Karpas-422 (cell line): ENCODE measurements at regions not wholly inside any gene's neighbourhood (a gene's known extent, or its start where the extent isn't known, plus 50 kb on each side); places are given as distances from the start of the nearest gene placed in this dataset.
"Not testable (repeated sequence)": the region's sequence is repeated elsewhere in the genome, so short reads cannot be mapped to it uniquely, and the experiment has no call there.

ENCODE experiments used
- DNase-seq: peaks from one replicate; pipeline ENCODE4 v3.0.0-alpha.2; 2015
- H2AFZ ChIP-seq: fragments of 200-600 bp; sonication (generic); 2 replicates; pipeline ENCODE4 v1.6.1; 2014; ENCODE audit warnings: antibody characterized with exemption, low read length, mixed read lengths
- H3K27ac ChIP-seq: fragments of 200-600 bp; sonication (generic); 2 replicates; pipeline ENCODE4 v1.5.1; 2014; ENCODE audit warnings: mild to moderate bottlenecking, low read length, moderate library complexity
- H3K27me3 ChIP-seq: fragments of 200-600 bp; sonication (generic); 2 replicates; pipeline ENCODE4 v1.6.1; 2014; ENCODE audit warnings: low read length, mixed read lengths
- H3K36me3 ChIP-seq: fragments of 200-600 bp; sonication (generic); 2 replicates; pipeline ENCODE4 v1.6.1; 2014; ENCODE audit warnings: low read length, mixed read lengths; ENCODE audit not compliant: insufficient read depth
- H3K4me1 ChIP-seq: fragments of 200-600 bp; sonication (generic); 2 replicates; pipeline ENCODE4 v1.6.1; 2014; ENCODE audit warnings: mild to moderate bottlenecking, low read length, mixed read lengths
- H3K4me2 ChIP-seq: fragments of 200-600 bp; sonication (generic); 2 replicates; pipeline ENCODE4 v1.6.1; 2014; ENCODE audit warnings: low read length, low read depth, mild to moderate bottlenecking; ENCODE audit not compliant: poor library complexity, severe bottlenecking
- H3K4me3 ChIP-seq: fragments of 200-600 bp; sonication (generic); 2 replicates; pipeline ENCODE4 v1.5.1; 2014; ENCODE audit warnings: mild to moderate bottlenecking, antibody characterized with exemption, low read length, mixed read lengths
- H3K79me2 ChIP-seq: fragments of 200-600 bp; sonication (generic); 2 replicates; pipeline ENCODE4 v1.6.1; 2014; ENCODE audit warnings: mild to moderate bottlenecking, low read length, mixed read lengths
- H3K9ac ChIP-seq: fragments of 200-600 bp; sonication (generic); 2 replicates; pipeline ENCODE4 v1.6.0; 2014; ENCODE audit warnings: low read length
- H3K9me2 ChIP-seq: fragments of 200-600 bp; sonication (generic), shearing (Covaris generic); replicated peaks from 2 replicates; pipeline ENCODE4 v1.6.0; 2014; ENCODE audit warnings: mild to moderate bottlenecking, low read length, moderate library complexity; ENCODE audit not compliant: insufficient read depth
- H3K9me3 ChIP-seq: fragments of 300-700, 200-600 bp; sonication (generic); 2 replicates; pipeline ENCODE4 v1.6.1; 2014; ENCODE audit warnings: low read length, mixed read lengths
- H4K20me1 ChIP-seq: fragments of 200-600 bp; sonication (generic); 2 replicates; pipeline ENCODE4 v1.6.1; 2014; ENCODE audit warnings: mild to moderate bottlenecking, antibody characterized with exemption, low read length, low read depth; ENCODE audit not compliant: insufficient read depth

- Histone ChIP-seq H3K36me3 (no peaks in the 10 kb centered on the region), H3K27ac (no peak overlapping the region), H3K79me2 (no peaks in the 10 kb centered on the region), H3K4me3 (no peak overlapping the region), H3K9me2 (no peaks in the 10 kb centered on the region), H3K4me1 (no peaks in the 10 kb centered on the region), H4K20me1 (no peaks in the 10 kb centered on the region), H2AFZ (no peak overlapping the region), H3K9ac (no peak overlapping the region), H3K27me3 (no peaks in the 10 kb centered on the region), H3K9me3 (peaks cover 9% of the 10 kb centered on the region; the same call in 1 of the 2 replicates), H3K4me2 (no peak overlapping the region)
- no peak for DNase-seq
These were observed 427.5 kb upstream of the NUDT12 start for GRCh38 chr5:103990064-103990463.

- Histone ChIP-seq H3K79me2 (no peaks in the 10 kb centered on the region), H3K27ac (no peak overlapping the region), H3K9ac (no peak overlapping the region), H3K27me3 (no peaks in the 10 kb centered on the region), H3K9me2 (no peaks in the 10 kb centered on the region), H3K36me3 (no peaks in the 10 kb centered on the region), H3K4me1 (no peaks in the 10 kb centered on the region), H3K4me2 (no peak overlapping the region), H4K20me1 (no peaks in the 10 kb centered on the region), H3K9me3 (peaks cover 5% of the 10 kb centered on the region; the same call in 1 of the 2 replicates), H3K4me3 (no peak overlapping the region), H2AFZ (no peak overlapping the region)
- no peak for DNase-seq
These were observed 419.0 kb upstream of the NUDT12 start for GRCh38 chr5:103981592-103981991.

- Histone ChIP-seq H3K27me3 (no peaks in the 10 kb centered on the region), H3K36me3 (no peaks in the 10 kb centered on the region), H2AFZ (no peak overlapping the region), H4K20me1 (no peaks in the 10 kb centered on the region), H3K4me2 (no peak overlapping the region), H3K4me3 (no peak overlapping the region), H3K27ac (no peak overlapping the region), H3K9me3 (peaks cover 12% of the 10 kb centered on the region), H3K9me2 (no peaks in the 10 kb centered on the region), H3K79me2 (no peaks in the 10 kb centered on the region), H3K9ac (no peak overlapping the region), H3K4me1 (no peaks in the 10 kb centered on the region)
- no peak for DNase-seq
These were observed 411.1 kb upstream of the NUDT12 start for GRCh38 chr5:103973669-103974068.

GRCh38 chr5:103966295-103966694, 403.7 kb upstream of the NUDT12 start:
- not testable (repeated sequence) for DNase-seq, H3K79me2 ChIP-seq, H3K27me3 ChIP-seq, H3K9me2 ChIP-seq, H3K4me1 ChIP-seq, H3K36me3 ChIP-seq, H3K4me2 ChIP-seq, H3K27ac ChIP-seq, H3K9ac ChIP-seq, H4K20me1 ChIP-seq, H3K4me3 ChIP-seq, H2AFZ ChIP-seq
- H3K9me3 ChIP-seq: peaks cover 15% of the 10 kb centered on the region

- no peak overlapping the region for H2AFZ ChIP-seq
- no peak overlapping the region for H3K4me3 ChIP-seq
- H3K4me2 ChIP-seq: no peak overlapping the region
- no peaks in the 10 kb centered on the region for H3K27me3 ChIP-seq
- no peaks in the 10 kb centered on the region for H3K4me1 ChIP-seq
- no peaks in the 10 kb centered on the region for H4K20me1 ChIP-seq
- no peak overlapping the region for H3K27ac ChIP-seq
- H3K36me3 ChIP-seq: no peaks in the 10 kb centered on the region
- peaks cover 4% of the 10 kb centered on the region; the same call in 1 of the 2 replicates for H3K9me3 ChIP-seq
- no peaks in the 10 kb centered on the region for H3K9me2 ChIP-seq
- H3K9ac ChIP-seq: no peak overlapping the region
- H3K79me2 ChIP-seq: no peaks in the 10 kb centered on the region
- no peak for DNase-seq
These were observed 399.4 kb upstream of the NUDT12 start for GRCh38 chr5:103962023-103962422.

GRCh38 chr5:103953601-103954382, 391.2 kb upstream of the NUDT12 start:
- no peaks in the 10 kb centered on the region for H3K4me1 ChIP-seq
- H3K79me2 ChIP-seq: no peaks in the 10 kb centered on the region
- no peak overlapping the region for H3K4me3 ChIP-seq
- H3K27ac ChIP-seq: no peak overlapping the region
- no peak overlapping the region for H2AFZ ChIP-seq
- H3K9me3 ChIP-seq: peaks cover 9% of the 10 kb centered on the region; the same call in 1 of the 2 replicates
- no peak overlapping the region for H3K9ac ChIP-seq
- no peaks in the 10 kb centered on the region for H3K9me2 ChIP-seq
- no peak overlapping the region for H3K4me2 ChIP-seq
- no peak for DNase-seq
- H3K27me3 ChIP-seq: no peaks in the 10 kb centered on the region
- no peaks in the 10 kb centered on the region for H3K36me3 ChIP-seq
- no peaks in the 10 kb centered on the region for H4K20me1 ChIP-seq

GRCh38 chr5:103951776-103952175, 389.2 kb upstream of the NUDT12 start:
- no peak for DNase-seq
- H3K9me2 ChIP-seq: no peaks in the 10 kb centered on the region
- no peaks in the 10 kb centered on the region for H3K27me3 ChIP-seq
- H3K4me1 ChIP-seq: no peaks in the 10 kb centered on the region
- H2AFZ ChIP-seq: no peak overlapping the region
- H3K4me2 ChIP-seq: no peak overlapping the region
- no peak overlapping the region for H3K4me3 ChIP-seq
- H3K9ac ChIP-seq: no peak overlapping the region
- no peaks in the 10 kb centered on the region for H3K36me3 ChIP-seq
- H3K27ac ChIP-seq: no peak overlapping the region
- no peaks in the 10 kb centered on the region for H3K79me2 ChIP-seq
- H4K20me1 ChIP-seq: no peaks in the 10 kb centered on the region
- peaks cover 5% of the 10 kb centered on the region; the same call in 1 of the 2 replicates for H3K9me3 ChIP-seq

- Histone ChIP-seq H3K27me3 (no peaks in the 10 kb centered on the region), H3K4me1 (no peaks in the 10 kb centered on the region), H4K20me1 (no peaks in the 10 kb centered on the region), H3K36me3 (no peaks in the 10 kb centered on the region), H3K79me2 (no peaks in the 10 kb centered on the region), H3K9ac (no peak overlapping the region), H3K4me2 (no peak overlapping the region), H3K9me3 (0 out of 2 replicates have a peak, but pooled peaks cover 3% of the 10 kb centered on the region), H2AFZ (no peak overlapping the region), H3K4me3 (no peak overlapping the region), H3K27ac (no peak overlapping the region), H3K9me2 (no peaks in the 10 kb centered on the region)
- no peak for DNase-seq
These were observed 380.6 kb upstream of the NUDT12 start for GRCh38 chr5:103943230-103943629.
